ENCODE measurements at regions not wholly inside any gene's neighbourhood (a gene's known extent, or its start where the extent isn't known, plus 50 kb on each side); places are given as distances from the start of the nearest gene placed in this dataset.

GRCh38 chr11:122173074-122173450 is 57.0 kb upstream of the BLID start:
- Histone ChIP-seq H3K27ac (ENCODE audit: low read length) (no peak overlapping the region), H3K9me3 (replicated peaks; ENCODE audit: control insufficient read depth, low read depth, low read length) (no peaks in the 10 kb centered on the region), H3K4me3 (ENCODE audit: low read length) (no peak overlapping the region), H3K4me1 (ENCODE audit: control insufficient read depth, insufficient read depth, low read length) (no peaks in the 10 kb centered on the region), H3K36me3 (ENCODE audit: control insufficient read depth, insufficient read depth, low read length) (no peaks in the 10 kb centered on the region), H3K27me3 (ENCODE audit: control insufficient read depth, insufficient read depth, low read length) (no peaks in the 10 kb centered on the region)
- no CpG with 5 or more reads among the region's 1 CpG for WGBS (ENCODE audit: insufficient coverage)
- DNase-seq: no peak

DNA sequence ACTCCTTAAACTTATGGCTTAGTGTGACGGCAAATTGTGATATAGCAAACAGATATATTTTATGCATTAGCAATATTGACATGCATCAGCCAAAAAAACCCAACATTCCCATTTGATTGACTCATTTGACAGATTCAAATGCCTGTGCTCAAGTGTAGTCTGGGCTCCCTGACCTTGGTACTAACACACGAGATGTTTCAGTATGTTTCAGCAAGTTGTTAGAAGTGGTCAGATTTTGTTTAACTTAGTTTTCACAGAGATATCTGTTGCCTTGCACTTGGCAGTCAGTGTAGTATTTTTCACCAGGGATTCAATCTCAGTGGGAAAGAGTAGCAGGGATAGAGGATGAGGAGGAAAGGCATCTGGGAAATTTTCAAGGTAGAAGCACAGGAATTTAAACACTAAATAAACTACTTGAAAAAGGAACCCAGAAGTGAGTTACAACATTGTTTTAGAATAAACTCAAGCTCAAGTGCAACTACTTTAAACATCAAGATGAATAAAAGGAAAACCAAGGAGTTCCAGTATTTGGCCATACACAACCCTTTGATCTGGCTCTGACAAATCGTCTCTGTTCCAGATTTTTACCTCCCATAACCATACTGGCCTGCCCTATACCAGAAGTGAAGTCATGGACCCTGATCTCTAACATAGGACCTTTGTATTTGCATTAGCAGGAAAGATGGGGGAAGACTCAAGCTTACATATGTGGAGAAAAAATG is 56.5 kb upstream of the BLID start:
- WGBS (ENCODE audit: insufficient coverage): 55% methylated on average over 1 of the region's 3 CpGs
- H3K4me3 ChIP-seq (ENCODE audit: low read length): no peak overlapping the region
- H3K27me3 ChIP-seq (ENCODE audit: control insufficient read depth, insufficient read depth, low read length): no peaks in the 10 kb centered on the region
- no peaks in the 10 kb centered on the region for H3K4me1 ChIP-seq (ENCODE audit: control insufficient read depth, insufficient read depth, low read length)
- no peak for DNase-seq
- H3K27ac ChIP-seq (ENCODE audit: low read length): no peak overlapping the region
- H3K9me3 ChIP-seq (replicated peaks; ENCODE audit: control insufficient read depth, low read depth, low read length): no peaks in the 10 kb centered on the region
- no peaks in the 10 kb centered on the region for H3K36me3 ChIP-seq (ENCODE audit: control insufficient read depth, insufficient read depth, low read length)

DNA sequence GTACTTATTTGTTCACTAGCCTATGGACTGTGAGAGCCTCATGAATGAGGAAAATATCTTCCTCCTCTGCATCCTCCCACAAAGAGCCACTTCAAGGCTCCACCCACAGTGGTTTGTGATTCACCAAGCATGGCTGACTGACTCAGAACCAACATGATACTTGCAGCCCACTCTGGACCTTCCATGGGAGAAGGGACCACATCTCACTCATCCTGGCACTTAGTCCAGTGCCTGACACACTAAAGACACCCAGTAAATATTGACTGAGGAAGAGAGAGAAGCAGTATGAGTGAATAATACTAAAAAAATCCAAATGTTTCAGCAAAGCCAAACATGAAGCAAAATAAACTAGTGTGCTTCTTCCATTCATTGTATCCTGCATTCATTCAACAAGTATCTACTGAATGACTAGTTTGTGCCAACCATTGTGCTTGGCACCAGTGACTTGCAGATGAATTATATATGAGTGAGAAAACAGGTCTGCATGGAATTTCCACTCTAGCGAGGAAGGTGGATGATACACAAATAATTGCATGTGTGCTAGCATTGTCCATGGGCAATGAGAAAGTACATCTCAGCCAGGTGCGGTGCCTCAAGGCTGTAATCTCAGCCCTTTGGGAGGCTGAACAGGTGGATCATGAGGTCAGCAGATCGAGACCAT is 54.9 kb upstream of the BLID start:
- Histone ChIP-seq H3K4me1 (ENCODE audit: control insufficient read depth, insufficient read depth, low read length) (no peaks in the 10 kb centered on the region), H3K27me3 (ENCODE audit: control insufficient read depth, insufficient read depth, low read length) (no peaks in the 10 kb centered on the region), H3K4me3 (ENCODE audit: low read length) (no peak overlapping the region), H3K27ac (ENCODE audit: low read length) (no peak overlapping the region), H3K36me3 (ENCODE audit: control insufficient read depth, insufficient read depth, low read length) (no peaks in the 10 kb centered on the region), H3K9me3 (replicated peaks; ENCODE audit: control insufficient read depth, low read depth, low read length) (no peaks in the 10 kb centered on the region)
- DNase-seq: no peak
- 94% methylated on average over 2 of the region's 3 CpGs for WGBS (ENCODE audit: insufficient coverage)

- DNase-seq: no peak
- Histone ChIP-seq H3K27ac (ENCODE audit: low read length) (no peak overlapping the region), H3K4me3 (ENCODE audit: low read length) (no peak overlapping the region), H3K27me3 (ENCODE audit: control insufficient read depth, insufficient read depth, low read length) (no peaks in the 10 kb centered on the region), H3K4me1 (ENCODE audit: control insufficient read depth, insufficient read depth, low read length) (peaks cover 7% of the 10 kb centered on the region), H3K36me3 (ENCODE audit: control insufficient read depth, insufficient read depth, low read length) (no peaks in the 10 kb centered on the region), H3K9me3 (replicated peaks; ENCODE audit: control insufficient read depth, low read depth, low read length) (no peaks in the 10 kb centered on the region)
- whole genome bisulfite sequencing (ENCODE audit: insufficient coverage): no CpG with 5 or more reads among the region's 3 CpGs
Measured at GRCh38 chr11:122168218-122168617, 52.2 kb upstream of the BLID start.

GRCh38 chr11:122167100-122167499 is 51.1 kb upstream of the BLID start:
- 70% methylated on average over 2 of the region's 3 CpGs for WGBS (ENCODE audit: insufficient coverage)
- Histone ChIP-seq H3K36me3 (ENCODE audit: control insufficient read depth, insufficient read depth, low read length) (no peaks in the 10 kb centered on the region), H3K27ac (ENCODE audit: low read length) (no peak overlapping the region), H3K4me3 (ENCODE audit: low read length) (no peak overlapping the region), H3K27me3 (ENCODE audit: control insufficient read depth, insufficient read depth, low read length) (no peaks in the 10 kb centered on the region), H3K9me3 (replicated peaks; ENCODE audit: control insufficient read depth, low read depth, low read length) (no peaks in the 10 kb centered on the region), H3K4me1 (ENCODE audit: control insufficient read depth, insufficient read depth, low read length) (peaks cover 7% of the 10 kb centered on the region)
- DNase-seq: no peak

GRCh38 chr11:122165607-122166371 is 49.8 kb upstream of the BLID start:
- 32% methylated on average over 4 of the region's 7 CpGs for WGBS (ENCODE audit: insufficient coverage)
- Histone ChIP-seq H3K4me1 (ENCODE audit: control insufficient read depth, insufficient read depth, low read length) (peaks cover 9% of the 10 kb centered on the region), H3K27ac (ENCODE audit: low read length) (peak overlapping the region; percentile 45), H3K4me3 (ENCODE audit: low read length) (no peak overlapping the region), H3K27me3 (ENCODE audit: control insufficient read depth, insufficient read depth, low read length) (no peaks in the 10 kb centered on the region), H3K36me3 (ENCODE audit: control insufficient read depth, insufficient read depth, low read length) (no peaks in the 10 kb centered on the region), H3K9me3 (replicated peaks; ENCODE audit: control insufficient read depth, low read depth, low read length) (no peaks in the 10 kb centered on the region)
- no peak for DNase-seq
